Breast epithelium (tissue), 4 donors: ENCODE measurements at regions not wholly inside any gene's neighbourhood (a gene's known extent, or its start where the extent isn't known, plus 50 kb on each side); places are given as distances from the start of the nearest gene placed in this dataset.

ENCODE experiments used
- DNase-seq, 2 donors: peaks; one replicate each; pipeline ENCODE4 v3.0.0-alpha.2; 2019; ENCODE audit warnings: low spot score in 2 of 2
- H3K27ac ChIP-seq, 2 donors: fragments of 200-600 bp; sonication (generic) in 1 of 2; one replicate each; pipeline ENCODE4 v1.5.1; 2016 to 2019; ENCODE audit warnings: mild to moderate bottlenecking in 1 of 2
- H3K27me3 ChIP-seq, 2 donors: fragments of 200-600 bp; sonication (generic) in 1 of 2; one replicate each; pipeline versions ENCODE4 v1.5.1 to v1.6.0; 2017 to 2019; ENCODE audit warnings: control low read depth in 1 of 2, mild to moderate bottlenecking in 1 of 2
- H3K36me3 ChIP-seq: fragments of 200-600 bp; one replicate; pipeline ENCODE4 v1.5.1; 2019
- H3K4me1 ChIP-seq, 2 donors: fragments of 200-600 bp; sonication (generic); one replicate each; pipeline ENCODE4 v1.5.1; 2016 to 2019; ENCODE audit warnings: control low read depth in 1 of 2
- H3K4me3 ChIP-seq, 3 donors: fragments of 200-600 bp; sonication (generic); 1 replicate in 2 of 3; 2 replicates in 1 of 3; pipeline ENCODE4 v1.5.1; 2016 to 2019; ENCODE audit warnings: mild to moderate bottlenecking in 3 of 3, moderate library complexity in 2 of 3
- H3K9me3 ChIP-seq, 2 donors: fragments of 200-600 bp; sonication (generic) in 1 of 2; one replicate each; pipeline ENCODE4 v1.5.1; 2016 to 2019; ENCODE audit warnings: control low read depth in 1 of 2
- POLR2A ChIP-seq: fragments of 450-650 bp; IDR thresholded peaks from one replicate; pipeline ENCODE4 v1.6.1; 2016; ENCODE audit warnings: antibody characterized with exemption, mild to moderate bottlenecking, moderate library complexity
- POLR2AphosphoS5 ChIP-seq, 3 donors: sonication (generic); formaldehyde crosslinking; IDR thresholded peaks; one replicate each; pipeline ENCODE4 v1.6.1; 2017; ENCODE audit warnings: antibody characterized with exemption in 3 of 3
- intact Hi-C: fragments of 100-400 bp; cut with DNase I; formaldehyde crosslinking; loops from one replicate; pipeline ENCODE4 v1.15.1; 2023; ENCODE audit warnings: low total_unique reads
- TF ChIP-seq, protein P1 (sequence below), 3 donors: fragments of 450-650 bp; IDR thresholded peaks; one replicate each; pipeline ENCODE4 v1.5.1; 2016 to 2017; ENCODE audit warnings: antibody characterized with exemption in 3 of 3, mild to moderate bottlenecking in 3 of 3, moderate library complexity in 3 of 3

DNA sequence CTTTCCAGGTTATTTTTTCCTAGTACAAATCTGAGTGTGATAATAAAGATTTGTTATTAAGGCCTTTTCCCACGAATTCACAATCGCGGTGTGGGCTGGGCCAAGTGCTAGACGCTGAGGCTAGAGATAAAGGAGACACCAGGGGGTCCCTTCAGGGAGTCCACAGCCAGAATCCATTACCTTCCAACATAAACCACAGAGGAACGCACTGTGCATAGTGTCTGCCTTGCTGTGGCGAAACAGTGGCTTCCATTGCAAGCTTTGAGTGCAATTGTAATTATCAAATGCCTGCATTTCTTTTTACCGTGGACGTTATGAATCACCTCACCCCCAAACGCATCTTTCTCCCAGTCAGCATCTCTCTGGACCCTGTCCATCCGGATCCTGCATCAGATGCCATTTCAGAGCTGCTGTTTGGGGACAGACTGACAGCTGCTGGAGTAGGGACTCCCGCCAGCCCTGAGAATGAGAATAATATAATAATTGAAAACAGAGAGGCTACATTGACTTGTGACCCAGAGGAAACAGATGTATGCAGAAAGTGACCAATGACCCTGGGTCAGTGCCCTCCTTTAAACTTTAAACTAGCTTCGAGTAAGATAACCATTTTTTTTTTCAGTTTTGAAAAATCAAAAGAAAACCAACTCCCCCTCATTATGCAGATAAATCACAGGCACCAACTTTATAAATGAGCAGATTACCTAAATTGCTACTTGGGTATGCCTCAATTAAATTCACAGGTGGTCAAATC is 456.2 kb upstream of the NRP1 start:
- TF ChIP-seq POLR2A (no peak), POLR2AphosphoS5 (IDR thresholded peaks at IDR 0.05) (no peak)
- TF ChIP-seq, protein P1, sequence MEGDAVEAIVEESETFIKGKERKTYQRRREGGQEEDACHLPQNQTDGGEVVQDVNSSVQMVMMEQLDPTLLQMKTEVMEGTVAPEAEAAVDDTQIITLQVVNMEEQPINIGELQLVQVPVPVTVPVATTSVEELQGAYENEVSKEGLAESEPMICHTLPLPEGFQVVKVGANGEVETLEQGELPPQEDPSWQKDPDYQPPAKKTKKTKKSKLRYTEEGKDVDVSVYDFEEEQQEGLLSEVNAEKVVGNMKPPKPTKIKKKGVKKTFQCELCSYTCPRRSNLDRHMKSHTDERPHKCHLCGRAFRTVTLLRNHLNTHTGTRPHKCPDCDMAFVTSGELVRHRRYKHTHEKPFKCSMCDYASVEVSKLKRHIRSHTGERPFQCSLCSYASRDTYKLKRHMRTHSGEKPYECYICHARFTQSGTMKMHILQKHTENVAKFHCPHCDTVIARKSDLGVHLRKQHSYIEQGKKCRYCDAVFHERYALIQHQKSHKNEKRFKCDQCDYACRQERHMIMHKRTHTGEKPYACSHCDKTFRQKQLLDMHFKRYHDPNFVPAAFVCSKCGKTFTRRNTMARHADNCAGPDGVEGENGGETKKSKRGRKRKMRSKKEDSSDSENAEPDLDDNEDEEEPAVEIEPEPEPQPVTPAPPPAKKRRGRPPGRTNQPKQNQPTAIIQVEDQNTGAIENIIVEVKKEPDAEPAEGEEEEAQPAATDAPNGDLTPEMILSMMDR (IDR thresholded peaks at IDR 0.05) = no peak
- Histone ChIP-seq H3K4me1 (no peaks in the 10 kb centered on the region), H3K27me3 (no peaks in the 10 kb centered on the region), H3K27ac (no peak overlapping the region), H3K4me3 (no peak overlapping the region), H3K9me3 (no peaks in the 10 kb centered on the region), H3K36me3 (no peaks in the 10 kb centered on the region)
- intact Hi-C loops = no loop called here
- DNase-seq = no peak

DNA sequence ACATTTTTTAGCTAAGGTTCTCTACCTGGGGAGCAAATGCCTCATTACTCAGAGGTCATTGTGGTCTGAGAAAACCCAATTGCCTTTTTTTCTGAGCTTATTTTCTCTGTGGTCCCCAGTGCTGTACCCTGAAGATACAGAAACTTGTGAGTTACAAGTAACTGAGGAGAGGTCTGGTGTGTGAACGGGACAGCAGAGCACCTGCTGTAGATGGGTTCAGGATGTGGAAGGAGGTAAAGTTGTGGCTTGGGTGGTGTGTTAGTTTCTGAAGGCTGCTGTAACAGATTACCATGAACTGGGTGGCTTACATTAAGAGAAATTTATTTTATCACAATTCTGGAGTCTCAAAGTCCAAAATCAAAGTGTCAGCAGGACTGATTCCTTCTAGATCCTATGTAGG is 449.1 kb upstream of the NRP1 start:
- intact Hi-C loops = no loop called here
- no peak for DNase-seq
- no peaks in the 10 kb centered on the region for H3K27me3 ChIP-seq
- no peak overlapping the region for H3K4me3 ChIP-seq
- H3K4me1 ChIP-seq = no peaks in the 10 kb centered on the region
- no peak for TF ChIP-seq POLR2A
- no peak for TF ChIP-seq POLR2AphosphoS5 (IDR thresholded peaks at IDR 0.05)
- TF ChIP-seq, protein P1 (IDR thresholded peaks at IDR 0.05) = no peak
- no peaks in the 10 kb centered on the region for H3K36me3 ChIP-seq
- no peak overlapping the region for H3K27ac ChIP-seq
- H3K9me3 ChIP-seq = no peaks in the 10 kb centered on the region

DNA sequence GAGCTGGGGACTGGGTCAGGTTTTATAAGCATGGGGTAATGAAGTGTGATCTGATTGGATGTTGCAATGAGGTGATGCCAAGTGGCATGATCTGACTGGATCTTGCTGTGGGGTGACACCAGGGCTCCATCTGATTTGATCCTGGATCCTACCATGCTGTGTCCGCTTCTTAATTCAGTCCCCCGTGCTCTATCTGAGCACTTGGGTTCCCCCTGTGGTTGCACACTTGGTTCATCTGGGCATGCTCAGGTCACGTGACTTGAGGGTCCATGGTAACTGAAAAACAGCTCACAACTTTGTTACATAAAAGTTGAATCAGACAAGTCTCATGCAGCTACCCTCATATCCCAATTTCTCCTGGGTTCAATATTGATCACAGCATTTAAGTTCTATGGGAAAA is 448.6 kb upstream of the NRP1 start:
- H3K4me3 ChIP-seq = no peak overlapping the region
- H3K36me3 ChIP-seq = no peaks in the 10 kb centered on the region
- no peaks in the 10 kb centered on the region for H3K4me1 ChIP-seq
- DNase-seq = no peak
- intact Hi-C loops = no loop called here
- TF ChIP-seq, protein P1 (IDR thresholded peaks at IDR 0.05) = no peak
- TF ChIP-seq POLR2AphosphoS5 (IDR thresholded peaks at IDR 0.05) (no peak), POLR2A (no peak)
- H3K9me3 ChIP-seq = no peaks in the 10 kb centered on the region
- no peak overlapping the region for H3K27ac ChIP-seq
- H3K27me3 ChIP-seq = no peaks in the 10 kb centered on the region

DNA sequence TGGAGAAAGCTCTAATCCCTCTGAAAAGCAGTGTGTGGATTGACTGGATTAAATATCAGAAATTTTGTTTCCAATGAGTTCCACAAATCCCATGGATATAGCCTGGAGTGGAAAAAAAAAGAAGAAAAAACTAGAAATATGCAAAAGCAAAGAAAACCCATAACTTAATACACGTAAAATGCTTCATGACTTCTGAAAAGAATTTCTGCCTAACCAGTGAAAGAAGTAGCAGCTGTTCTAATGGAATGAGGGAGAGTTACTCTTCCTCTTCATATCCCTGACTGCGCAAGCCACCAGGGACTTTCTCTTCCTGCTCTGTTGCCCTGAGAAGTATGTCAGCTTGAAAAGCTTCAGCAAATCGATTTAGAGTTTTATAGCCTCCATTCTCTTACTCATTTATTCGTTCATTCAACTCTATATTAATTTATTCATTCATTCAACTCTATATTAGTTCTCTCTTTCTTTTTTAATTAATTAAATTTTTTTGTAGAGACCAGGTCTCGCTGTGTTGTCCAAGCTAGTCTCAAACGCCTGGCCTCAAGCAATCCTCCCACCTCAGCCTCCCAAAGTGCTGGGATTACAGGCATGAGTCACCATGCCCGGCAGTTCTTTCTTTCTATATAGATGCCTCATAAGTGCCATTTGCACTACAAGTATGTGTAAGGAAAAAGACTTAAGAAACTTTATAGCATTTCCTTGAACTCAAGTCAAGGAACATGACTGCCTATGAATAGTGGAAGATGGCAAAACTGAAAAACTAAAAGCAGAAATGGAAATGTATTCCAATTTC is 447.3 kb upstream of the NRP1 start:
- H3K27ac ChIP-seq = no peak overlapping the region
- no peak overlapping the region for H3K4me3 ChIP-seq
- DNase-seq = no peak
- no peaks in the 10 kb centered on the region for H3K4me1 ChIP-seq
- H3K36me3 ChIP-seq = no peaks in the 10 kb centered on the region
- intact Hi-C loops = no loop called here
- H3K27me3 ChIP-seq = no peaks in the 10 kb centered on the region
- H3K9me3 ChIP-seq = no peaks in the 10 kb centered on the region
- TF ChIP-seq POLR2AphosphoS5 (IDR thresholded peaks at IDR 0.05) = no peak
- no peak for TF ChIP-seq POLR2A
- TF ChIP-seq, protein P1 (IDR thresholded peaks at IDR 0.05) = no peak

DNA sequence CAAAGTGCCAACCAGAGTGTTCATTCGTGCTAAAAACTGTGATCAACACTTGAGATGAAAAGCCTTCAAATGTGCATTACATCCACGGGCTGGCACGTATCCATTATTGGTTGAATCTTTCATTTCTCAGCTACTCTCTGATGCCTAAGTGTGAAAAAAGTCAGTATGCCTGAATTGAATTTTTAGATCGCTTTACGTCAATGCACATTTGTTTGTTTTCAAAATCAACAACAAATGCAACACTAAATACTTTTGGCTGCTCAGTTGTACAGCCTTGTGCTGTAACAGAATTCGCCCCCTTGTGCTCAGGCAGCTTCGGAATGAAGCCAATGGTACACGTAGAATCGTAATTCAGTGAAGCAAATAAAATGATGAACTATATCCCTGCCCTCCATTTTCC is 446.5 kb upstream of the NRP1 start:
- no peaks in the 10 kb centered on the region for H3K36me3 ChIP-seq
- H3K4me1 ChIP-seq = no peaks in the 10 kb centered on the region
- no peaks in the 10 kb centered on the region for H3K9me3 ChIP-seq
- H3K27ac ChIP-seq = no peak overlapping the region
- H3K27me3 ChIP-seq = no peaks in the 10 kb centered on the region
- no peak overlapping the region for H3K4me3 ChIP-seq
- intact Hi-C loops = no loop called here
- no peak for DNase-seq
- TF ChIP-seq, protein P1 (IDR thresholded peaks at IDR 0.05) = no peak
- TF ChIP-seq POLR2AphosphoS5 (IDR thresholded peaks at IDR 0.05) (no peak), POLR2A (no peak)
